K562 (cell line): ENCODE measurements at regions not wholly inside any gene's neighbourhood (a gene's known extent, or its start where the extent isn't known, plus 50 kb on each side); places are given as distances from the start of the nearest gene placed in this dataset.

Experiments
- ATAC-seq: fragments of 200-7000 bp; cut with Tn5 transposase; 3 replicates; pipeline ENCODE4 v1.9.1; 2020; ENCODE audit warnings: moderate library complexity
- BruUV-seq: library from RNA; stranded (reverse); fragments of 400-500 nt; replicated peaks from 2 replicates; lab custom pipeline; 2021; lab: Mats Ljungman, UMichigan
- CTCF ChIA-PET: fragments of 300-600 bp; formaldehyde crosslinking; extraction: SDS; loops from one replicate; lab custom pipeline; 2021; ENCODE audit warnings: low intra/inter-chr PET ratio; lab: Yijun Ruan, JAX
- POLR2A ChIA-PET: fragments of 300-600, 350-650 bp; sonication (Branson Sonifier 250); formaldehyde crosslinking; extraction: SDS; loops from one replicate; lab custom pipeline; 2021; ENCODE audit warnings: antibody characterized with exemption, inconsistent platforms; lab: Yijun Ruan, JAX
- DNase-seq, 4 experiments: peaks; one replicate each; pipeline versions ENCODE4 v3.0.0 to v3.0.0-alpha.2; 2011 to 2018; ENCODE audit warnings: low spot score in 3 of 4, mixed read lengths in 3 of 4; ENCODE audit errors: extremely low read depth in 1 of 4
- FAIRE-seq: peaks from 2 replicates; lab custom pipeline; 2011; peaks lifted over from hg19 to GRCh38; lab: Jason Lieb, UNC
- H2AFZ ChIP-seq: 2 replicates; pipeline ENCODE4 v1.6.0; 2011; ENCODE audit warnings: low read depth, low read length, control low read depth, inconsistent platforms
- H3K27ac ChIP-seq: fragments of 200-600 bp; 3 replicates; pipeline ENCODE4 v1.8.0; 2011; ENCODE audit warnings: low read depth, mild to moderate bottlenecking, control low read depth, inconsistent platforms, low read length, moderate library complexity, mixed read lengths; ENCODE audit errors: extremely low read depth
- H3K27me3 ChIP-seq, 2 experiments: fragments of 300-600 bp in 1 of 2; 2 replicates in 1 of 2; 3 replicates in 1 of 2; pipeline versions ENCODE4 v1.6.0 to v1.8.0; 2011; ENCODE audit warnings: inconsistent platforms in 2 of 2, low read length in 2 of 2, mild to moderate bottlenecking in 1 of 2, mixed read lengths in 1 of 2, moderate library complexity in 1 of 2; ENCODE audit not compliant: control insufficient read depth in 2 of 2, insufficient read depth in 2 of 2
- H3K36me3 ChIP-seq: fragments of 300-600 bp; 3 replicates; pipeline ENCODE4 v1.8.0; 2011; ENCODE audit warnings: mild to moderate bottlenecking, low read length, inconsistent platforms; ENCODE audit not compliant: control insufficient read depth, insufficient read depth
- H3K4me1 ChIP-seq, 2 experiments: fragments of 200-600 bp in 1 of 2; replicated peaks in 1 of 2; 2 replicates in 1 of 2; 3 replicates in 1 of 2; pipeline versions ENCODE4 v1.5.1 to v1.8.0; 2011; ENCODE audit warnings: inconsistent platforms in 2 of 2, low read length in 2 of 2, mild to moderate bottlenecking in 1 of 2, mixed read lengths in 1 of 2, moderate library complexity in 1 of 2; ENCODE audit not compliant: control insufficient read depth in 2 of 2, insufficient read depth in 2 of 2
- H3K4me2 ChIP-seq: 2 replicates; pipeline ENCODE4 v1.6.1; 2011; ENCODE audit warnings: low read length, control low read depth, inconsistent platforms, mixed read lengths; ENCODE audit not compliant: insufficient read depth
- H3K4me3 ChIP-seq: fragments of 200-600 bp; sonication (generic), shearing (Covaris generic); 2 replicates; pipeline ENCODE4 v1.5.1; 2016; ENCODE audit warnings: control low read depth, inconsistent platforms
- H3K79me2 ChIP-seq: fragments of 200-600 bp; 3 replicates; pipeline ENCODE4 v1.8.0; 2011; ENCODE audit warnings: low read length, inconsistent platforms; ENCODE audit not compliant: control insufficient read depth, insufficient read depth
- H3K9ac ChIP-seq, 2 experiments: 2 replicates each; pipeline versions ENCODE4 v1.6.0 to v1.6.1; 2011; ENCODE audit warnings: low read depth in 2 of 2, low read length in 2 of 2, control low read depth in 1 of 2, inconsistent platforms in 1 of 2, mild to moderate bottlenecking in 1 of 2, mixed read lengths in 1 of 2; ENCODE audit not compliant: insufficient read depth in 1 of 2
- H3K9me1 ChIP-seq: one replicate; pipeline ENCODE4 v1.6.0; 2011; ENCODE audit warnings: inconsistent platforms, mild to moderate bottlenecking, low read length, moderate library complexity; ENCODE audit not compliant: control insufficient read depth, insufficient read depth
- H3K9me3 ChIP-seq: replicated peaks from 2 replicates; pipeline ENCODE4 v1.5.1; 2011; ENCODE audit warnings: low read depth, low read length, inconsistent platforms; ENCODE audit not compliant: control insufficient read depth, insufficient read depth
- H4K20me1 ChIP-seq: replicated peaks from 2 replicates; pipeline ENCODE4 v1.6.1; 2011; ENCODE audit warnings: low read length, inconsistent platforms, mixed read lengths; ENCODE audit not compliant: control insufficient read depth, insufficient read depth
- BHLHE40 ChIP-seq: IDR thresholded peaks from 2 replicates; pipeline ENCODE4 v1.6.1; 2011; ENCODE audit warnings: low read length, improper control_type of control experiment
- FIP1L1 ChIP-seq: fragments of 200-400 bp; formaldehyde crosslinking; IDR thresholded peaks from 2 replicates; pipeline ENCODE4 v1.6.1; 2018; ENCODE audit warnings: mild to moderate bottlenecking, low read depth, low read length; ENCODE audit not compliant: poor library complexity, severe bottlenecking
- FOXO4 ChIP-seq: fragments of 450-650 bp; formaldehyde crosslinking; IDR thresholded peaks from 2 replicates; pipeline ENCODE4 v1.4.0; 2020; ENCODE audit warnings: mild to moderate bottlenecking, moderate library complexity
- JUN ChIP-seq, 2 experiments: sonication (generic) in 1 of 2; formaldehyde crosslinking in 1 of 2; IDR thresholded peaks; 2 replicates each; pipeline versions ENCODE4 v1.6.1 to v1.8.0; 2012 to 2022; ENCODE audit warnings: borderline replicate concordance in 2 of 2, mild to moderate bottlenecking in 2 of 2, improper control_type of control experiment in 1 of 2, low read depth in 1 of 2, low read length in 1 of 2, missing genetic modification reagents in 1 of 2
- MTA2 ChIP-seq: fragments of 450-650 bp; IDR thresholded peaks from 2 replicates; pipeline ENCODE4 v1.6.1; 2016; ENCODE audit warnings: low read depth
- POLR3G ChIP-seq: IDR thresholded peaks from 2 replicates; pipeline ENCODE4 v1.6.1; 2011; ENCODE audit not compliant: insufficient read length, insufficient replicate concordance; ENCODE audit errors: extremely low read depth
- ZNF224 ChIP-seq: sonication (generic); formaldehyde crosslinking; IDR thresholded peaks from 2 replicates; pipeline ENCODE4 v1.8.0; 2022; ENCODE audit warnings: mild to moderate bottlenecking, missing genetic modification reagents
- WGBS: fragments of 100-300 bp; shearing (Covaris generic); methylation state at CpG from one replicate; pipeline ENCODE4 v1.1.6; 2016; ENCODE audit warnings: low coverage, mixed read lengths; ENCODE audit not compliant: insufficient coverage; ENCODE audit errors: missing lambda C conversion rate; 5-methylcytosine and 5-hydroxymethylcytosine counted together
- in situ Hi-C: fragments of 300-500 bp; cut with MboI; formaldehyde crosslinking; loops from 4 replicates; pipeline ENCODE4 v1.15.0; 2018; ENCODE audit warnings: inconsistent platforms, mixed read lengths
- intact Hi-C: fragments of 100-400 bp; cut with micrococcal nuclease; formaldehyde crosslinking; loops from 2 replicates; pipeline ENCODE4 v1.14.2; 2022
- TF ChIP-seq, protein P1 (sequence below), 3 experiments: IDR thresholded peaks in 2 of 3; conservative IDR thresholded peaks in 1 of 3; 2 replicates each; pipeline ENCODE4 v1.5.1; 2011 to 2012; ENCODE audit warnings: low read length in 3 of 3, mild to moderate bottlenecking in 3 of 3, control low read depth in 2 of 3, improper control_type of control experiment in 1 of 3, inconsistent platforms in 1 of 3, low read depth in 1 of 3, mixed read lengths in 1 of 3, moderate library complexity in 1 of 3; ENCODE audit not compliant: insufficient read depth in 2 of 3
- TF ChIP-seq, protein P2 (sequence below), 3 experiments: fragments of 200-800 bp in 1 of 3; sonication (Bioruptor generic) in 1 of 3; sonication (generic) in 1 of 3; formaldehyde crosslinking in 1 of 3; IDR thresholded peaks; 2 replicates each; pipeline versions ENCODE4 v1.6.1 to v1.8.0; 2016 to 2022; ENCODE audit warnings: mild to moderate bottlenecking in 2 of 3, missing compliant biosample characterization in 2 of 3, missing genetic modification characterization in 2 of 3, missing genetic modification reagents in 1 of 3

GRCh38 chr2:6650311-6650710 lies 215.4 kb downstream of the CMPK2 start:
- no peak overlapping the region for H3K4me3 ChIP-seq
- no peaks in the 10 kb centered on the region for H3K79me2 ChIP-seq
- H3K27me3 ChIP-seq = no peaks in the 10 kb centered on the region
- BruUV-seq = no TSS peak
- no peak for DNase-seq
- no peak overlapping the region for H3K9ac ChIP-seq
- H3K9me1 ChIP-seq = no peaks in the 10 kb centered on the region
- no peak for TF ChIP-seq FOXO4 (CRISPR knock-in tag)
- TF ChIP-seq POLR3G = no peak
- ChIA-PET POLR2A (no interaction called here), CTCF (no interaction called here)
- no peak overlapping the region for H2AFZ ChIP-seq
- no peak overlapping the region for H3K4me2 ChIP-seq
- WGBS = 0% methylated on average over 5 of the region's 5 CpGs
- no peaks in the 10 kb centered on the region for H3K36me3 ChIP-seq
- no peaks in the 10 kb centered on the region for H4K20me1 ChIP-seq
- no peak for FAIRE-seq
- H3K9me3 ChIP-seq = no peaks in the 10 kb centered on the region
- H3K27ac ChIP-seq = no peak overlapping the region
- in situ Hi-C loops (no loop called here), intact Hi-C loops (no loop called here)
- H3K4me1 ChIP-seq = no peaks in the 10 kb centered on the region
- ATAC-seq = no peak

DNA sequence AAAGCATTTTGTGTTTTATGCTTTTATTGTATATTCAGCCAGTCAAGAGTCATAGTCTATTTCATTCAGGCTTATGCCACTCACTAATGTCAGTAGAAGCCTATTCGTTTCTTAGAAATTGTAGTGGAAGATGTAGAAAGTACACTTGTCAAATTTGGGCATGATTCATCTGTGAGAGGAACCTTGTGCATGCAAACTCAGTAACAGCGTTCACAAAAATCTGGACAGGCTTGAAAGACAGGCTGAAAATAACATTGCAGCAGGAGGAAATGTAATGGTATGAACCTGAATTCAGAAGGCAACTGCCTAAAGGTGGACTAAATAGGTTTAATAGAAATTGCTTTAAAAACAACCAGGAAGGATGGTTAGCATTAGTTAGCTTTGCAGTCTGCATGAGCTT lies 213.5 kb downstream of the CMPK2 start:
- POLR2A ChIA-PET = no interaction called here
- Histone ChIP-seq H3K79me2 (no peaks in the 10 kb centered on the region), H2AFZ (no peak overlapping the region), H3K27ac (no peak overlapping the region), H3K27me3 (no peaks in the 10 kb centered on the region), H3K4me3 (no peak overlapping the region), H3K36me3 (no peaks in the 10 kb centered on the region), H4K20me1 (no peaks in the 10 kb centered on the region), H3K9ac (no peak overlapping the region), H3K9me3 (no peaks in the 10 kb centered on the region), H3K4me1 (no peaks in the 10 kb centered on the region), H3K4me2 (no peak overlapping the region), H3K9me1 (no peaks in the 10 kb centered on the region)
- BruUV-seq = no TSS peak
- no peak for ATAC-seq
- CTCF ChIA-PET = no interaction called here
- intact Hi-C loops = no loop called here
- no peak for FAIRE-seq
- 0% methylated on average over 2 of the region's 2 CpGs for WGBS
- DNase-seq = no peak
- in situ Hi-C loops = no loop called here
- TF ChIP-seq, protein P1, sequence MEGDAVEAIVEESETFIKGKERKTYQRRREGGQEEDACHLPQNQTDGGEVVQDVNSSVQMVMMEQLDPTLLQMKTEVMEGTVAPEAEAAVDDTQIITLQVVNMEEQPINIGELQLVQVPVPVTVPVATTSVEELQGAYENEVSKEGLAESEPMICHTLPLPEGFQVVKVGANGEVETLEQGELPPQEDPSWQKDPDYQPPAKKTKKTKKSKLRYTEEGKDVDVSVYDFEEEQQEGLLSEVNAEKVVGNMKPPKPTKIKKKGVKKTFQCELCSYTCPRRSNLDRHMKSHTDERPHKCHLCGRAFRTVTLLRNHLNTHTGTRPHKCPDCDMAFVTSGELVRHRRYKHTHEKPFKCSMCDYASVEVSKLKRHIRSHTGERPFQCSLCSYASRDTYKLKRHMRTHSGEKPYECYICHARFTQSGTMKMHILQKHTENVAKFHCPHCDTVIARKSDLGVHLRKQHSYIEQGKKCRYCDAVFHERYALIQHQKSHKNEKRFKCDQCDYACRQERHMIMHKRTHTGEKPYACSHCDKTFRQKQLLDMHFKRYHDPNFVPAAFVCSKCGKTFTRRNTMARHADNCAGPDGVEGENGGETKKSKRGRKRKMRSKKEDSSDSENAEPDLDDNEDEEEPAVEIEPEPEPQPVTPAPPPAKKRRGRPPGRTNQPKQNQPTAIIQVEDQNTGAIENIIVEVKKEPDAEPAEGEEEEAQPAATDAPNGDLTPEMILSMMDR (IDR thresholded peaks at IDR 0.05 in 2 of 3, conservative IDR thresholded peaks at IDR 0.05 in 1 of 3; ENCODE audit: insufficient read depth in 2 of 3, low read depth in 1 of 3, low read length in 3 of 3) = no peak
- TF ChIP-seq FIP1L1 = no peak
- no peak for TF ChIP-seq MTA2
- no peak for TF ChIP-seq JUN (IDR thresholded peaks at IDR 0.05; ENCODE audit: borderline replicate concordance, low read depth, low read length)
- TF ChIP-seq JUN (CRISPR knock-in tag; IDR thresholded peaks at IDR 0.05; ENCODE audit: borderline replicate concordance) = no peak
- TF ChIP-seq BHLHE40 = no peak
- TF ChIP-seq ZNF224 (CRISPR knock-in tag) = no peak
- TF ChIP-seq, protein P2, sequence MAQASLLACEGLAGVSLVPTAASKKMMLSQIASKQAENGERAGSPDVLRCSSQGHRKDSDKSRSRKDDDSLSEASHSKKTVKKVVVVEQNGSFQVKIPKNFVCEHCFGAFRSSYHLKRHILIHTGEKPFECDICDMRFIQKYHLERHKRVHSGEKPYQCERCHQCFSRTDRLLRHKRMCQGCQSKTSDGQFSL (CRISPR knock-in tag; IDR thresholded peaks at IDR 0.05) = no peak
- TF ChIP-seq, protein P2 (tag; IDR thresholded peaks at IDR 0.05) = no peak
